ENCODE measurements at regions not wholly inside any gene's neighbourhood (a gene's known extent, or its start where the extent isn't known, plus 50 kb on each side); places are given as distances from the start of the nearest gene placed in this dataset.

GRCh38 chr7:140232957-140233917, 56.5 kb upstream of the KDM7A start:
- intact Hi-C loops (cut with DNase I) = no loop called here
- Histone ChIP-seq H3K27me3 (no peaks in the 10 kb centered on the region), H3K27ac (no peak overlapping the region)

DNA sequence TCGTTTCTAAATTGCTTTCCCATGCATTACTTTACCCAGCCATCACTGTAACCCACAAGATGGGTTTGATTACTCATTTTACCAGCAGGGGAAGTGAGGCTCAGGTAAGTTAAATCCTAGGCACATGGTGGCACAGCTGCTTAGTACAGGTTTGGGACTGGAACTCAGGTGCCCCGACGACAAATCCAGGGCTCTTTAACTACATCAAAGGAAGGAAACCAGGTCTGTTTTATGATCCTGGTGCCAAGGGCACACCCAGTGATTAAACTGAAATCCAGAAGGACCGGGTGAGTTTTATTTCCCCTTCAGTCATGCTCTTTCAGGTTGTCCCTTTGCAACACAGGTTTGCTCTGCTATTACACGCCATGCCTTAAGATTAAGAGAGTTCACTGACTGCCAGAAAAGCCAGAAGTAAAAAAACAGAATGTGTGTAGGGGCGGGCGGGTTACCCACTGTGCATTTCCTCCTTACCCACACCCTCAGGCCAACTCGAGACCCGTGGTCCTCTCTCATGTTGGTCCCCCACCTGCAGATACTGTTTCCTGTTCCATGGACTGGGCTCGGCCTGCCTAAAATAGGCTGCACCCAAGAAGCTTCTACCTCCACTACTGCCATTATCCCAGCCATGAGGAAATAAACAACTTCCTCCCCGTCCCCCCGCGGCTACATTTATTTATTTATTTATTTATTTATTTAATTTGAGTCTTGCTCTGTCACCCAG, 55.1 kb upstream of the KDM7A start:
- intact Hi-C loops (cut with DNase I) = no loop called here
- Histone ChIP-seq H3K9me3 (no peaks in the 10 kb centered on the region), H3K4me3 (peak overlapping the region; percentile 45 to 72), H3K36me3 (no peaks in the 10 kb centered on the region), H3K4me1 (peaks cover 35% of the 10 kb centered on the region), H3K27ac (peak overlapping the region; percentile 55), H3K27me3 (no peaks in the 10 kb centered on the region)
- TF ChIP-seq POLR2A (IDR thresholded peaks at IDR 0.05) (no peak), POLR2AphosphoS5 (IDR thresholded peaks at IDR 0.05; ENCODE audit: insufficient read depth in 1 of 2, low read depth in 1 of 2) (peak in 1 of 2 donors; percentile 48)
- no peak for DNase-seq (ENCODE audit: extremely low spot score in 2 of 2)

More at GRCh38 chr7:140232957-140233917, 56.5 kb upstream of the KDM7A start:
- Histone ChIP-seq H3K4me3 (no peak overlapping the region), H3K9me3 (no peaks in the 10 kb centered on the region), H3K36me3 (no peaks in the 10 kb centered on the region), H3K4me1 (peaks cover 35% of the 10 kb centered on the region)
- TF ChIP-seq POLR2AphosphoS5 (IDR thresholded peaks at IDR 0.05; ENCODE audit: insufficient read depth in 1 of 2, low read depth in 1 of 2) = no peak
- no peak for TF ChIP-seq POLR2A (IDR thresholded peaks at IDR 0.05)
- TF ChIP-seq, protein P1, sequence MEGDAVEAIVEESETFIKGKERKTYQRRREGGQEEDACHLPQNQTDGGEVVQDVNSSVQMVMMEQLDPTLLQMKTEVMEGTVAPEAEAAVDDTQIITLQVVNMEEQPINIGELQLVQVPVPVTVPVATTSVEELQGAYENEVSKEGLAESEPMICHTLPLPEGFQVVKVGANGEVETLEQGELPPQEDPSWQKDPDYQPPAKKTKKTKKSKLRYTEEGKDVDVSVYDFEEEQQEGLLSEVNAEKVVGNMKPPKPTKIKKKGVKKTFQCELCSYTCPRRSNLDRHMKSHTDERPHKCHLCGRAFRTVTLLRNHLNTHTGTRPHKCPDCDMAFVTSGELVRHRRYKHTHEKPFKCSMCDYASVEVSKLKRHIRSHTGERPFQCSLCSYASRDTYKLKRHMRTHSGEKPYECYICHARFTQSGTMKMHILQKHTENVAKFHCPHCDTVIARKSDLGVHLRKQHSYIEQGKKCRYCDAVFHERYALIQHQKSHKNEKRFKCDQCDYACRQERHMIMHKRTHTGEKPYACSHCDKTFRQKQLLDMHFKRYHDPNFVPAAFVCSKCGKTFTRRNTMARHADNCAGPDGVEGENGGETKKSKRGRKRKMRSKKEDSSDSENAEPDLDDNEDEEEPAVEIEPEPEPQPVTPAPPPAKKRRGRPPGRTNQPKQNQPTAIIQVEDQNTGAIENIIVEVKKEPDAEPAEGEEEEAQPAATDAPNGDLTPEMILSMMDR (IDR thresholded peaks at IDR 0.05) = no peak
- DNase-seq (ENCODE audit: extremely low spot score in 2 of 2) = no peak

GRCh38 chr7:140230861-140231770, 54.3 kb upstream of the KDM7A start:
- TF ChIP-seq POLR2AphosphoS5 (IDR thresholded peaks at IDR 0.05; ENCODE audit: insufficient read depth in 1 of 2, low read depth in 1 of 2) (no peak), POLR2A (IDR thresholded peaks at IDR 0.05) (no peak)
- TF ChIP-seq, protein P1 (IDR thresholded peaks at IDR 0.05) = no peak
- DNase-seq (ENCODE audit: extremely low spot score in 2 of 2) = no peak
- intact Hi-C loops (cut with DNase I) = no loop called here
- Histone ChIP-seq H3K4me1 (peaks cover 35% of the 10 kb centered on the region), H3K27me3 (no peaks in the 10 kb centered on the region), H3K4me3 (peak overlapping the region; percentile 45 to 72), H3K9me3 (no peaks in the 10 kb centered on the region), H3K27ac (peak overlapping the region; percentile 55), H3K36me3 (no peaks in the 10 kb centered on the region)

GRCh38 chr7:140230516-140230860, 53.7 kb upstream of the KDM7A start:
- Histone ChIP-seq H3K27ac (peak overlapping the region; percentile 55), H3K9me3 (no peaks in the 10 kb centered on the region), H3K36me3 (no peaks in the 10 kb centered on the region), H3K4me3 (peak overlapping the region; percentile 45 to 72), H3K27me3 (no peaks in the 10 kb centered on the region), H3K4me1 (peaks cover 35% of the 10 kb centered on the region)
- TF ChIP-seq, protein P1 (IDR thresholded peaks at IDR 0.05) = no peak
- TF ChIP-seq POLR2A (IDR thresholded peaks at IDR 0.05) (no peak), POLR2AphosphoS5 (IDR thresholded peaks at IDR 0.05; ENCODE audit: insufficient read depth in 1 of 2, low read depth in 1 of 2) (no peak)
- intact Hi-C loops (cut with DNase I) = no loop called here
- no peak for DNase-seq (ENCODE audit: extremely low spot score in 2 of 2)
